Activated CD4-positive, alpha-beta T cell treated with anti-CD3 and anti-CD28 coated beads, Interleukin-2, amount 50 U/mL, for 48 hours (primary cell): ENCODE measurements at regions not wholly inside any gene's neighbourhood (a gene's known extent, or its start where the extent isn't known, plus 50 kb on each side); places are given as distances from the start of the nearest gene placed in this dataset.

ENCODE experiments used
- DNase-seq, 2 experiments: peaks; one replicate each; pipeline ENCODE4 v3.0.0-alpha.2; 2020

- no peak for DNase-seq
Observed at GRCh38 chr10:30793093-30793492, 163.5 kb upstream of the LYZL2 start.

GRCh38 chr10:30792025-30792424 is 162.5 kb upstream of the LYZL2 start:
- DNase-seq, result no peak

- DNase-seq, result no peak
Observed at GRCh38 chr10:30791197-30791611, 161.7 kb upstream of the LYZL2 start.

- DNase-seq, result no peak
Observed at GRCh38 chr10:30789806-30790205, 160.3 kb upstream of the LYZL2 start.

- DNase-seq, result no peak
Observed at GRCh38 chr10:30788307-30788706, 158.8 kb upstream of the LYZL2 start.

- DNase-seq, result no peak
Observed at GRCh38 chr10:30786906-30787305, 157.4 kb upstream of the LYZL2 start.

GRCh38 chr10:30786131-30786530 is 156.6 kb upstream of the LYZL2 start:
- DNase-seq, result peak in 1 of 2 experiments; percentile 24

GRCh38 chr10:30784897-30785605 is 155.5 kb upstream of the LYZL2 start:
- peak; percentile 20 to 23 for DNase-seq

- no peak for DNase-seq
Observed at GRCh38 chr10:30784524-30784896, 155.0 kb upstream of the LYZL2 start.

- peak; percentile 86 to 89 for DNase-seq
Observed at GRCh38 chr10:30783939-30784501, 154.5 kb upstream of the LYZL2 start.

- no peak for DNase-seq
Observed at GRCh38 chr10:30782537-30783461, 153.2 kb upstream of the LYZL2 start.

GRCh38 chr10:30782157-30782536 is 152.6 kb upstream of the LYZL2 start:
- no peak for DNase-seq

- DNase-seq, result no peak
Observed at GRCh38 chr10:30781670-30782121, 152.1 kb upstream of the LYZL2 start.

GRCh38 chr10:30778769-30779168 is 149.2 kb upstream of the LYZL2 start:
- DNase-seq, result no peak

GRCh38 chr10:30775779-30776591 is 146.4 kb upstream of the LYZL2 start:
- no peak for DNase-seq

GRCh38 chr10:30774261-30774660 is 144.7 kb upstream of the LYZL2 start:
- DNase-seq, result no peak

GRCh38 chr10:30773501-30773900 is 143.9 kb upstream of the LYZL2 start:
- no peak for DNase-seq

- DNase-seq, result no peak
Observed at GRCh38 chr10:30770816-30771215, 141.3 kb upstream of the LYZL2 start.

GRCh38 chr10:30770229-30770628 is 140.7 kb upstream of the LYZL2 start:
- DNase-seq, result no peak

GRCh38 chr10:30769361-30769760 is 139.8 kb upstream of the LYZL2 start:
- DNase-seq, result no peak

GRCh38 chr10:30765616-30766015 is 136.1 kb upstream of the LYZL2 start:
- DNase-seq, result no peak

GRCh38 chr10:30765022-30765615 is 135.6 kb upstream of the LYZL2 start:
- DNase-seq, result no peak
